Adrenal gland (tissue), 5 donors: ENCODE measurements at regions not wholly inside any gene's neighbourhood (a gene's known extent, or its start where the extent isn't known, plus 50 kb on each side); places are given as distances from the start of the nearest gene placed in this dataset.

Experiments
- CTCF ChIP-seq, 6 experiments: fragments of 450-650 bp in 4 of 6; fragments of 200-600 bp in 2 of 6; sonication (generic) in 1 of 6; IDR thresholded peaks; 1 replicate in 5 of 6; 2 replicates in 1 of 6; pipeline versions ENCODE4 v1.5.1 to v1.8.0; 2016 to 2021; ENCODE audit warnings: antibody characterized with exemption in 6 of 6, mild to moderate bottlenecking in 2 of 6, moderate library complexity in 1 of 6
- POLR2A ChIP-seq, 2 donors: fragments of 450-650 bp; IDR thresholded peaks; one replicate each; pipeline ENCODE4 v1.6.1; 2017; ENCODE audit warnings: antibody characterized with exemption in 2 of 2, mild to moderate bottlenecking in 2 of 2, moderate library complexity in 1 of 2
- donor health status: DM: no; HTN: no; CAD: no.

GRCh38 chr5:58359981-58360380, 99.9 kb downstream of the PLK2 start:
- no peak for TF ChIP-seq CTCF (IDR thresholded peaks at IDR 0.05)
- no peak for TF ChIP-seq POLR2A (IDR thresholded peaks at IDR 0.05)
